ENCODE measurements at regions not wholly inside any gene's neighbourhood (a gene's known extent, or its start where the extent isn't known, plus 50 kb on each side); places are given as distances from the start of the nearest gene placed in this dataset.
"Not testable (repeated sequence)": the region's sequence is repeated elsewhere in the genome, so short reads cannot be mapped to it uniquely, and the experiment has no call there.

- DNase-seq (ENCODE audit: low spot score): no peak
Measured at GRCh38 chr3:65173841-65174240, 486.0 kb upstream of the ADAMTS9 start.

- DNase-seq (ENCODE audit: low spot score): no peak
Measured at GRCh38 chr3:65172209-65172608, 484.4 kb upstream of the ADAMTS9 start.

- peak; percentile 29 for DNase-seq (ENCODE audit: low spot score)
Measured at GRCh38 chr3:65170390-65171042, 482.7 kb upstream of the ADAMTS9 start.

GRCh38 chr3:65169961-65170360, 482.2 kb upstream of the ADAMTS9 start:
- DNase-seq (ENCODE audit: low spot score): no peak

- no peak for DNase-seq (ENCODE audit: low spot score)
Measured at GRCh38 chr3:65168547-65168946, 480.7 kb upstream of the ADAMTS9 start.

GRCh38 chr3:65166531-65166930, 478.7 kb upstream of the ADAMTS9 start:
- DNase-seq (ENCODE audit: low spot score): no peak

- DNase-seq (ENCODE audit: low spot score): no peak
Measured at GRCh38 chr3:65158023-65158422, 470.2 kb upstream of the ADAMTS9 start.

- DNase-seq (ENCODE audit: low spot score): no peak
Measured at GRCh38 chr3:65153850-65154512, 466.2 kb upstream of the ADAMTS9 start.

- DNase-seq (ENCODE audit: low spot score): no peak
Measured at GRCh38 chr3:65151666-65152065, 463.9 kb upstream of the ADAMTS9 start.

- DNase-seq (ENCODE audit: low spot score): no peak
Measured at GRCh38 chr3:65149877-65150276, 462.1 kb upstream of the ADAMTS9 start.

- no peak for DNase-seq (ENCODE audit: low spot score)
Measured at GRCh38 chr3:65148687-65149086, 460.9 kb upstream of the ADAMTS9 start.

GRCh38 chr3:65146179-65146578, 458.4 kb upstream of the ADAMTS9 start:
- DNase-seq (ENCODE audit: low spot score): no peak

- no peak for DNase-seq (ENCODE audit: low spot score)
Measured at GRCh38 chr3:65145680-65146079, 457.9 kb upstream of the ADAMTS9 start.

- no peak for DNase-seq (ENCODE audit: low spot score)
Measured at GRCh38 chr3:65144791-65145351, 457.1 kb upstream of the ADAMTS9 start.

GRCh38 chr3:65142456-65142855, 454.7 kb upstream of the ADAMTS9 start:
- DNase-seq (ENCODE audit: low spot score): no peak

- DNase-seq (ENCODE audit: low spot score): no peak
Measured at GRCh38 chr3:65138556-65138955, 450.8 kb upstream of the ADAMTS9 start.

- peak; percentile 24 for DNase-seq (ENCODE audit: low spot score)
Measured at GRCh38 chr3:65133752-65134151, 446.0 kb upstream of the ADAMTS9 start.

GRCh38 chr3:65130782-65131181, 443.0 kb upstream of the ADAMTS9 start:
- DNase-seq (ENCODE audit: low spot score): no peak

- no peak for DNase-seq (ENCODE audit: low spot score)
Measured at GRCh38 chr3:65128346-65128745, 440.5 kb upstream of the ADAMTS9 start.

- peak; percentile 86 for DNase-seq (ENCODE audit: low spot score)
Measured at GRCh38 chr3:65126527-65127410, 439.0 kb upstream of the ADAMTS9 start.

- not testable (repeated sequence) for DNase-seq (ENCODE audit: low spot score)
Measured at GRCh38 chr3:65120156-65120555, 432.4 kb upstream of the ADAMTS9 start.

GRCh38 chr3:65118912-65119499, 431.2 kb upstream of the ADAMTS9 start:
- DNase-seq (ENCODE audit: low spot score): no peak

Measured in H4 (cell line).